GM12878 (cell line): ENCODE measurements at regions not wholly inside any gene's neighbourhood (a gene's known extent, or its start where the extent isn't known, plus 50 kb on each side); places are given as distances from the start of the nearest gene placed in this dataset.

Experiments
- ATAC-seq: fragments of 200-7000 bp; cut with Tn5 transposase; 3 replicates; pipeline ENCODE4 v1.9.1; 2020; ENCODE audit warnings: mild to moderate bottlenecking, moderate library complexity
- BruUV-seq: library from RNA; stranded (reverse); fragments of 400-500 nt; replicated peaks from 2 replicates; lab custom pipeline; 2021; lab: Mats Ljungman, UMichigan
- CTCF ChIA-PET: fragments of 300-600 bp; sonication (Branson Sonifier 250); formaldehyde crosslinking; extraction: SDS; loops from one replicate; lab custom pipeline; 2021; ENCODE audit warnings: inconsistent platforms; lab: Yijun Ruan, JAX
- POLR2A ChIA-PET: fragments of 350-600 bp; formaldehyde crosslinking; extraction: SDS; loops from one replicate; lab custom pipeline; 2021; ENCODE audit warnings: inconsistent platforms; lab: Charles Lee
- RAD21 ChIA-PET: fragments of 300-600 bp; sonication (Branson Sonifier 250); formaldehyde crosslinking; loops from one replicate; lab custom pipeline; 2023; ENCODE audit warnings: antibody characterized with exemption; ENCODE audit not compliant: unreplicated experiment; lab: Charles Lee
- SMC1A ChIA-PET: fragments of 300-600 bp; sonication (Branson Sonifier 250); formaldehyde crosslinking; loops from one replicate; lab custom pipeline; 2023; ENCODE audit not compliant: unreplicated experiment, uncharacterized antibody; lab: Charles Lee
- DNase-seq: peaks from one replicate; pipeline ENCODE4 v3.0.0-alpha.2; 2011; ENCODE audit warnings: low read depth, low spot score
- FAIRE-seq: peaks from 3 replicates; lab custom pipeline; 2011; peaks lifted over from hg19 to GRCh38; lab: Jason Lieb, UNC
- H2AFZ ChIP-seq: 2 replicates; pipeline ENCODE4 v1.6.0; 2011; ENCODE audit warnings: low read depth, low read length, control low read depth; ENCODE audit not compliant: control insufficient read depth
- H3K27ac ChIP-seq: 2 replicates; pipeline ENCODE4 v1.5.1; 2011; ENCODE audit warnings: control low read depth; ENCODE audit not compliant: control insufficient read depth, insufficient read depth
- H3K27me3 ChIP-seq, 2 experiments: replicated peaks in 1 of 2; 2 replicates each; pipeline versions ENCODE4 v1.6.0 to v1.6.1; 2011; ENCODE audit warnings: low read length in 1 of 2; ENCODE audit not compliant: control insufficient read depth in 2 of 2, insufficient read depth in 2 of 2
- H3K36me3 ChIP-seq, 2 experiments: 2 replicates each; pipeline ENCODE4 v1.5.1; 2011; ENCODE audit warnings: low read length in 1 of 2; ENCODE audit not compliant: control insufficient read depth in 2 of 2, insufficient read depth in 2 of 2
- H3K4me1 ChIP-seq: 2 replicates; pipeline ENCODE4 v1.6.1; 2011; ENCODE audit warnings: mild to moderate bottlenecking, low read length, moderate library complexity, mixed read lengths; ENCODE audit not compliant: control insufficient read depth, insufficient read depth
- H3K4me2 ChIP-seq: 2 replicates; pipeline ENCODE4 v1.6.0; 2011; ENCODE audit warnings: control low read depth; ENCODE audit not compliant: control insufficient read depth, insufficient read depth
- H3K4me3 ChIP-seq: fragments of 200-600 bp; sonication (generic); 2 replicates; pipeline ENCODE4 v1.5.1; 2016
- H3K79me2 ChIP-seq: 2 replicates; pipeline ENCODE4 v1.6.0; 2011; ENCODE audit warnings: low read length; ENCODE audit not compliant: control insufficient read depth, insufficient read depth
- H3K9ac ChIP-seq: 2 replicates; pipeline ENCODE4 v1.8.0; 2011; ENCODE audit warnings: low read length, control low read depth, mixed read lengths; ENCODE audit not compliant: control insufficient read depth, insufficient read depth
- H3K9me3 ChIP-seq: replicated peaks from 3 replicates; pipeline ENCODE4 v1.5.1; 2011; ENCODE audit warnings: mild to moderate bottlenecking, low read length; ENCODE audit not compliant: control insufficient read depth, insufficient read depth
- H4K20me1 ChIP-seq: 2 replicates; pipeline ENCODE4 v1.6.0; 2011; ENCODE audit not compliant: control insufficient read depth, insufficient read depth
- BCL3 ChIP-seq: IDR thresholded peaks from 2 replicates; pipeline ENCODE4 v1.6.1; 2011; ENCODE audit warnings: borderline replicate concordance, low read depth, mild to moderate bottlenecking, moderate library complexity, low read length; ENCODE audit not compliant: insufficient read depth, poor library complexity, severe bottlenecking
- IRF5 ChIP-seq: fragments of 450-650 bp; IDR thresholded peaks from 2 replicates; pipeline ENCODE4 v1.6.1; 2017; ENCODE audit warnings: borderline replicate concordance
- NFIC ChIP-seq: IDR thresholded peaks from 2 replicates; pipeline ENCODE4 v1.6.1; 2012; ENCODE audit warnings: low read depth, mild to moderate bottlenecking, inconsistent platforms, low read length, moderate library complexity
- SMAD5 ChIP-seq: IDR thresholded peaks from 2 replicates; pipeline ENCODE4 v1.6.1; 2016; ENCODE audit warnings: antibody characterized with exemption, low read depth
- SPI1 ChIP-seq: IDR thresholded peaks from 2 replicates; pipeline ENCODE4 v1.6.1; 2011; ENCODE audit warnings: low read depth, mild to moderate bottlenecking, low read length, moderate library complexity, borderline replicate concordance; ENCODE audit not compliant: insufficient read depth
- WGBS: methylation state at CpG from one replicate; pipeline ENCODE4 v1.1.6; 2016; ENCODE audit warnings: low lambda C conversion rate; ENCODE audit not compliant: insufficient replicate concordance, insufficient coverage; ENCODE audit errors: missing lambda C conversion rate; 5-methylcytosine and 5-hydroxymethylcytosine counted together
- in situ Hi-C: fragments of 300-500 bp; cut with MboI; formaldehyde crosslinking; loops from 9 replicates; pipeline ENCODE4 v1.14.3; 2018; ENCODE audit warnings: mixed read lengths
- intact Hi-C: fragments of 100-400 bp; cut with micrococcal nuclease; formaldehyde crosslinking; loops from one replicate; pipeline ENCODE4 v1.14.2; 2022; ENCODE audit not compliant: unreplicated experiment

- WGBS: 100% methylated on average over 1 of the region's 1 CpG
- H3K9ac ChIP-seq: no peak overlapping the region
- no peaks in the 10 kb centered on the region for H3K79me2 ChIP-seq
- no TSS peak for BruUV-seq
- POLR2A ChIA-PET: no interaction called here
- ATAC-seq (no peak), FAIRE-seq (no peak), DNase-seq (no peak)
- H3K27me3 ChIP-seq: no peaks in the 10 kb centered on the region
- intact Hi-C loops: no loop called here
- in situ Hi-C loops: no loop called here
- no peaks in the 10 kb centered on the region for H3K4me1 ChIP-seq
- H4K20me1 ChIP-seq: no peaks in the 10 kb centered on the region
- H2AFZ ChIP-seq: no peak overlapping the region
- H3K27ac ChIP-seq: no peak overlapping the region
- no peak overlapping the region for H3K4me3 ChIP-seq
- no peaks in the 10 kb centered on the region for H3K9me3 ChIP-seq
- CTCF ChIA-PET: no interaction called here
- RAD21 ChIA-PET: interaction anchor here (1.0 to 1.3 kb wide), 2 partner anchors 11 to 486 kb away, joined by 4 read pairs; no protein-coding TSS in a partner anchor
- no peak overlapping the region for H3K4me2 ChIP-seq
- TF ChIP-seq BCL3 (no peak), SPI1 (no peak), IRF5 (no peak)
- no peaks in the 10 kb centered on the region for H3K36me3 ChIP-seq
- SMC1A ChIA-PET: interaction anchor here (0.8 to 3.6 kb wide), 3 partner anchors 11 to 16 kb away, joined by 3 to 13 read pairs (median 10); no protein-coding TSS in a partner anchor
These were observed 360.6 kb upstream of the MEF2C start for GRCh38 chr5:89243611-89244010.

- H3K27ac ChIP-seq: no peak overlapping the region
- H3K4me2 ChIP-seq: no peak overlapping the region
- no peak for TF ChIP-seq SMAD5
- TF ChIP-seq NFIC: no peak
- no TSS peak for BruUV-seq
- FAIRE-seq (no peak), ATAC-seq (no peak), DNase-seq (no peak)
- ChIA-PET RAD21 (no interaction called here), POLR2A (no interaction called here), CTCF (no interaction called here), SMC1A (no interaction called here)
- intact Hi-C loops (no loop called here), in situ Hi-C loops (no loop called here)
- no peaks in the 10 kb centered on the region for H3K36me3 ChIP-seq
- no peaks in the 10 kb centered on the region for H3K9me3 ChIP-seq
- no peaks in the 10 kb centered on the region for H3K79me2 ChIP-seq
- no peaks in the 10 kb centered on the region for H3K4me1 ChIP-seq
- no peak overlapping the region for H3K9ac ChIP-seq
- H2AFZ ChIP-seq: no peak overlapping the region
- no peak overlapping the region for H3K4me3 ChIP-seq
- H3K27me3 ChIP-seq: no peaks in the 10 kb centered on the region
- no peaks in the 10 kb centered on the region for H4K20me1 ChIP-seq
These were observed 358.2 kb upstream of the MEF2C start for GRCh38 chr5:89241186-89241585.
